Dermis blood vessel endothelial cell (primary cell): ENCODE measurements at regions not wholly inside any gene's neighbourhood (a gene's known extent, or its start where the extent isn't known, plus 50 kb on each side); places are given as distances from the start of the nearest gene placed in this dataset.
A peak's percentile ranks its signal among the peaks of the same experiment; 100 is the strongest.
"Not testable (repeated sequence)": the region's sequence is repeated elsewhere in the genome, so short reads cannot be mapped to it uniquely, and the experiment has no call there.

ENCODE experiments used
- DNase-seq: peaks from one replicate; pipeline ENCODE4 v3.0.0; 2010

GRCh38 chr1:86633306-86633838, 71.0 kb upstream of the SH3GLB1 start:
- DNase-seq: not testable (repeated sequence)

- DNase-seq: no peak
These were observed 70.5 kb upstream of the SH3GLB1 start for GRCh38 chr1:86633921-86634320.

- no peak for DNase-seq
These were observed 67.5 kb upstream of the SH3GLB1 start for GRCh38 chr1:86636898-86637297.

GRCh38 chr1:86640161-86640670, 64.2 kb upstream of the SH3GLB1 start:
- DNase-seq: no peak

GRCh38 chr1:86641318-86641717, 63.1 kb upstream of the SH3GLB1 start:
- DNase-seq: no peak

GRCh38 chr1:86644655-86645054, 59.7 kb upstream of the SH3GLB1 start:
- not testable (repeated sequence) for DNase-seq

- DNase-seq: no peak
These were observed 58.5 kb upstream of the SH3GLB1 start for GRCh38 chr1:86645851-86646250.

GRCh38 chr1:86646256-86646655, 58.1 kb upstream of the SH3GLB1 start:
- DNase-seq: no peak

- peak; percentile 87 for DNase-seq
These were observed 56.1 kb upstream of the SH3GLB1 start for GRCh38 chr1:86648255-86648654.

- DNase-seq: no peak
These were observed 54.8 kb upstream of the SH3GLB1 start for GRCh38 chr1:86649618-86650017.

GRCh38 chr1:86650065-86650464, 54.3 kb upstream of the SH3GLB1 start:
- DNase-seq: no peak
